ENCODE measurements at regions not wholly inside any gene's neighbourhood (a gene's known extent, or its start where the extent isn't known, plus 50 kb on each side); places are given as distances from the start of the nearest gene placed in this dataset.

DNA sequence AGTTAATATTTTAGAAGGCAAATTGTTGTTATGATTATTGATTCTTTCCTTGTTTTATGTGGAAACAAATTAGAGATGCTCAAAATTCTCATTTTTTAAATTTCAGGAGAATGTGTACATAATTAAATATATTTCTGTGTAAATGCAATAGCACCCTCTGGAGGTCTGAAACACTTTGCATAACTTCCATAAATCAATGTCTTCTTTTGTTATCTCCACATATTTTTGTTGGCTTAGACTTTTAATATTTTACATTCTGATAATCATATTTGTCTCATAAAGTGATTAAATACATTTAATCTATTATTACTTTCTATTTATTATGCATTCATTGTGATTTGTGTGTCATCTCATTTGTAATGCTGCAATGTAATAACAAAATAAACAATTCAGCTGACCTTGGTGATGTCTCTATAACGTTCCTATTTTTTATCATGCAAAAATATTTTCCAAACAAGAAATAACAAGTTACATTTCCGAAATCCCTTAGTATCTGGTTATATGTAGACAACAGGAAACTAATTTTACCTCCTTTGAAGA, 201.8 kb upstream of the GALNT5 start:
- CTCF ChIA-PET, result no interaction called here
- Mint-ChIP-seq H3K4me3 (ENCODE audit: unreplicated experiment) (no peak overlapping the region), H3K36me3 (ENCODE audit: insufficient read depth, unreplicated experiment) (no peaks in the 10 kb centered on the region), H3K27ac (ENCODE audit: unreplicated experiment) (no peak overlapping the region), H3K9me3 (ENCODE audit: unreplicated experiment) (no peaks in the 10 kb centered on the region), H3K4me1 (ENCODE audit: low read depth, unreplicated experiment) (peaks cover 7% of the 10 kb centered on the region), H3K27me3 (ENCODE audit: insufficient read depth, unreplicated experiment) (no peaks in the 10 kb centered on the region)
- H3K27me3 ChIP-seq (replicated peaks; ENCODE audit: control insufficient read depth, insufficient read depth, low read length), result no peaks in the 10 kb centered on the region
- H3K9me3 ChIP-seq, result no peaks in the 10 kb centered on the region
- intact Hi-C loops (cut with micrococcal nuclease; ENCODE audit: unreplicated experiment), result loop anchor here (1.0 to 10.0 kb wide), 6 partner anchors 69 to 721 kb away; partner anchors contain the start of gene NR4A2
- POLR2A ChIA-PET, result no interaction called here
- TF ChIP-seq, protein P1, sequence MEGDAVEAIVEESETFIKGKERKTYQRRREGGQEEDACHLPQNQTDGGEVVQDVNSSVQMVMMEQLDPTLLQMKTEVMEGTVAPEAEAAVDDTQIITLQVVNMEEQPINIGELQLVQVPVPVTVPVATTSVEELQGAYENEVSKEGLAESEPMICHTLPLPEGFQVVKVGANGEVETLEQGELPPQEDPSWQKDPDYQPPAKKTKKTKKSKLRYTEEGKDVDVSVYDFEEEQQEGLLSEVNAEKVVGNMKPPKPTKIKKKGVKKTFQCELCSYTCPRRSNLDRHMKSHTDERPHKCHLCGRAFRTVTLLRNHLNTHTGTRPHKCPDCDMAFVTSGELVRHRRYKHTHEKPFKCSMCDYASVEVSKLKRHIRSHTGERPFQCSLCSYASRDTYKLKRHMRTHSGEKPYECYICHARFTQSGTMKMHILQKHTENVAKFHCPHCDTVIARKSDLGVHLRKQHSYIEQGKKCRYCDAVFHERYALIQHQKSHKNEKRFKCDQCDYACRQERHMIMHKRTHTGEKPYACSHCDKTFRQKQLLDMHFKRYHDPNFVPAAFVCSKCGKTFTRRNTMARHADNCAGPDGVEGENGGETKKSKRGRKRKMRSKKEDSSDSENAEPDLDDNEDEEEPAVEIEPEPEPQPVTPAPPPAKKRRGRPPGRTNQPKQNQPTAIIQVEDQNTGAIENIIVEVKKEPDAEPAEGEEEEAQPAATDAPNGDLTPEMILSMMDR (IDR thresholded peaks at IDR 0.05; ENCODE audit: insufficient read depth in 1 of 2, low read depth in 1 of 2, low read length in 1 of 2, severe bottlenecking in 1 of 2, unreplicated experiment in 1 of 2), result peak; percentile 40 to 47
- peaks cover 8% of the 10 kb centered on the region for H3K4me1 ChIP-seq
- H3K36me3 ChIP-seq (ENCODE audit: control insufficient read depth, insufficient read depth, low read length), result no peaks in the 10 kb centered on the region
- DNase-seq, result peak in 1 of 2 experiments; percentile 13
- no TSS peak for BruUV-seq (replicated peaks)
- no peak overlapping the region for H3K4me3 ChIP-seq (ENCODE audit: low read depth, low read length)

DNA sequence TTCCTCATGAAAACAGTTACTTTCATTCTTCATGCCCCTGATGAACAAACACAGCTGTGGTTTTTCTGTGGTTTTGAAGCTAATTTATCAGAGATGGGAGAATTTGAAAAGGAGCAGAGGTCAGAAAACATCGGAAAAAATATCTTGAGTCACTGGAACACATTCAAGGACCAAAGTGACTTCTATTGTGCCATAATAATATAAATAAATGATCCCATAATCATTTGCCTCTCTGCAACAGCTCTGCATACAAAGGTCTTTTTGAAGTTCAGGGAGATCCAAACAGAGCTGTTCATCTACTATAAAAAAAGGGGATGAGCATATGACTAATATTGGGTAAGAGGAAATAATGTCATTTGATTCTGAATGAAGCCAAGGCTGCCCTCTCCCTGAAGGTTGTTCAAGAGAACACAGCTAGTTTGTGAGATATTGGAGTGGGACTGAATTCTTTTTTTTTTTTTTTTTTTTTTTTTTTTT, 201.3 kb upstream of the GALNT5 start:
- Histone ChIP-seq H3K9me3 (no peaks in the 10 kb centered on the region), H3K36me3 (ENCODE audit: control insufficient read depth, insufficient read depth, low read length) (no peaks in the 10 kb centered on the region), H3K27me3 (replicated peaks; ENCODE audit: control insufficient read depth, insufficient read depth, low read length) (no peaks in the 10 kb centered on the region), H3K4me3 (ENCODE audit: low read depth, low read length) (no peak overlapping the region), H3K4me1 (peaks cover 8% of the 10 kb centered on the region)
- ChIA-PET POLR2A (no interaction called here), CTCF (no interaction called here)
- no TSS peak for BruUV-seq (replicated peaks)
- intact Hi-C loops (cut with micrococcal nuclease; ENCODE audit: unreplicated experiment), result loop anchor here (5.0 to 10.0 kb wide), 4 partner anchors 136 to 721 kb away; partner anchors contain the start of gene NR4A2
- TF ChIP-seq, protein P1 (IDR thresholded peaks at IDR 0.05; ENCODE audit: insufficient read depth in 1 of 2, low read depth in 1 of 2, low read length in 1 of 2, severe bottlenecking in 1 of 2, unreplicated experiment in 1 of 2), result no peak
- DNase-seq, result no peak
- no peak overlapping the region for H3K27ac Mint-ChIP-seq (ENCODE audit: unreplicated experiment)
- peaks cover 7% of the 10 kb centered on the region for H3K4me1 Mint-ChIP-seq (ENCODE audit: low read depth, unreplicated experiment)
- no peaks in the 10 kb centered on the region for H3K27me3 Mint-ChIP-seq (ENCODE audit: insufficient read depth, unreplicated experiment)
- H3K36me3 Mint-ChIP-seq (ENCODE audit: insufficient read depth, unreplicated experiment), result no peaks in the 10 kb centered on the region
- H3K4me3 Mint-ChIP-seq (ENCODE audit: unreplicated experiment), result no peak overlapping the region
- no peaks in the 10 kb centered on the region for H3K9me3 Mint-ChIP-seq (ENCODE audit: unreplicated experiment)

DNA sequence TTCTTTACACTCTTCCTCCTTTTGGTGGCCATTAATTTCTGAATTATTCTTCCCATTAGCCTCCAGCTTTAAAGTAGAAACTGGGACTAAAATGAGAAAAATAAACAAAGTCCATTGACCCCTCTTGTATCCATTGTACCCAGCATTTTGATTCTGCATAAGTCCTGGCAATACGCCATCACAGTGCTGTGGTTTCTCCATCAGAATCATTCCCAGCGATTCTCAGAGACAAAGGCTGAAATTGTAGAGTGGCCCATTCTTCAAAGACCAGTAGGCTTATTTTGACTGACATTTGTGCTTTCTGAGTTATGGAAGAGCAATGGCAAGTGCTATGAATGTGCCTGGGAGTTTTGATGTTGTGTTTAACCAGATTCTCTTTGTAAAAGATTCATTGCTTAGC, 199.3 kb upstream of the GALNT5 start:
- Mint-ChIP-seq H3K36me3 (ENCODE audit: insufficient read depth, unreplicated experiment) (no peaks in the 10 kb centered on the region), H3K27ac (ENCODE audit: unreplicated experiment) (no peak overlapping the region)
- no TSS peak for BruUV-seq (replicated peaks)

More for the DNA sequence above, 199.3 kb upstream of the GALNT5 start:
- Histone ChIP-seq H3K36me3 (ENCODE audit: control insufficient read depth, insufficient read depth, low read length) (no peaks in the 10 kb centered on the region), H3K9me3 (no peaks in the 10 kb centered on the region), H3K27me3 (replicated peaks; ENCODE audit: control insufficient read depth, insufficient read depth, low read length) (no peaks in the 10 kb centered on the region), H3K4me3 (ENCODE audit: low read depth, low read length) (no peak overlapping the region), H3K4me1 (no peaks in the 10 kb centered on the region)
- Mint-ChIP-seq H3K9me3 (ENCODE audit: unreplicated experiment) (no peaks in the 10 kb centered on the region), H3K4me1 (ENCODE audit: low read depth, unreplicated experiment) (no peaks in the 10 kb centered on the region), H3K27me3 (ENCODE audit: insufficient read depth, unreplicated experiment) (no peaks in the 10 kb centered on the region), H3K4me3 (ENCODE audit: unreplicated experiment) (no peak overlapping the region)
- intact Hi-C loops (cut with micrococcal nuclease; ENCODE audit: unreplicated experiment), result loop anchor here (5.0 to 10.0 kb wide), 4 partner anchors 134 to 723 kb away; partner anchors contain the start of gene NR4A2
- ChIA-PET CTCF (no interaction called here), POLR2A (no interaction called here)
- no peak for DNase-seq
- TF ChIP-seq, protein P1 (IDR thresholded peaks at IDR 0.05; ENCODE audit: insufficient read depth in 1 of 2, low read depth in 1 of 2, low read length in 1 of 2, severe bottlenecking in 1 of 2, unreplicated experiment in 1 of 2), result no peak

Measured in Caco-2 (cell line).